Right ventricle myocardium inferior (tissue), 1 donor: ENCODE measurements at regions not wholly inside any gene's neighbourhood (a gene's known extent, or its start where the extent isn't known, plus 50 kb on each side); places are given as distances from the start of the nearest gene placed in this dataset.
A peak's percentile ranks its signal among the peaks of the same experiment; 100 is the strongest.

Experiments used
- ATAC-seq: fragments of 200-7000 bp; cut with Tn5 transposase; one replicate; pipeline ENCODE4 v1.9.1; 2020; ENCODE audit warnings: mild to moderate bottlenecking, moderate library complexity
- DNase-seq: peaks from one replicate; pipeline ENCODE4 v3.0.0; 2021; ENCODE audit errors: missing footprints
- intact Hi-C: fragments of 100-400 bp; cut with DNase I; formaldehyde crosslinking; loops from one replicate; pipeline ENCODE4 v1.11.0; 2022
- donor health status: DM: no; HTN: yes; CAD: no; lungs with severe emphysema.

- peak; percentile 18 for DNase-seq
- no peak for ATAC-seq
- intact Hi-C loops: no loop called here
Measured at GRCh38 chr11:71201936-71202597, 50.3 kb downstream of the SHANK2 start.

DNA sequence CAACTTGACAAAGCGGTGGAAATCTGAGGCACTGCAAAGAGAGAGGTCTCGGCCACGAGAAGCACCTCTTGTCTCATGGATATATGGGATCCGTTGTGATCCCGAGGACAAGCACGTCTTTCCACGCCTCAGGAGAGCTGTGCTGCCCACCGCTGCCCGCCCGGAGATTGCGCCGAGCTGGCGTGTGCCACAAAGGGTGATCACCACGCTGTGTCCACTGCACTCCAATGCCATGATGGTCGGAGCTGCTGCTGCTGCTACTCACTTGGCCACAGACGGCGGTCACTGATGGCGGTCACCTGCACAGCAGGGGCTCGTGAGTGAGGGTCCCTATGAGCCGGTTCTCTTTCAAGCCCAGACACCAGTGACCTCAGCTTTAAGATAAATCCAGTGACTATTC lies 51.1 kb downstream of the SHANK2 start:
- ATAC-seq (no peak), DNase-seq (peak; percentile 41)
- intact Hi-C loops: no loop called here

DNA sequence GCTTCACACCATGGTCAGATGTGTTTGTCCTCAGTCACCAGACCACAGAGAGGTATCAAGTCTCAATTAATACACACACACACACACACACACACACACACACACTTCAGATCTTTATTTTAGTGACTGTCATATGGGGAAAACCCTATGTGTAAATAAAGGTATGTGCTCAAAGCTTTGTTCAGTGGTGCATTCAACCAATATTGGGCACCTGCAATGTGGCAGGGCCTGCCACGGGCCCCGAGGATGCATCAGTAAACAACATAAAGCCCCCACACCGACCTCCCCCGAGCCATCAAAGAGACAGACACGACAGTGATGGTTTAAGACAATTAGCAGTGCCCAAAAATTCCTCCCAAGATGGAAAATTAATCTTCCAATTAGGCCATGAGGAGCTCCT lies 51.6 kb downstream of the SHANK2 start:
- DNase-seq (no peak), ATAC-seq (no peak)
- intact Hi-C loops: no loop called here

DNA sequence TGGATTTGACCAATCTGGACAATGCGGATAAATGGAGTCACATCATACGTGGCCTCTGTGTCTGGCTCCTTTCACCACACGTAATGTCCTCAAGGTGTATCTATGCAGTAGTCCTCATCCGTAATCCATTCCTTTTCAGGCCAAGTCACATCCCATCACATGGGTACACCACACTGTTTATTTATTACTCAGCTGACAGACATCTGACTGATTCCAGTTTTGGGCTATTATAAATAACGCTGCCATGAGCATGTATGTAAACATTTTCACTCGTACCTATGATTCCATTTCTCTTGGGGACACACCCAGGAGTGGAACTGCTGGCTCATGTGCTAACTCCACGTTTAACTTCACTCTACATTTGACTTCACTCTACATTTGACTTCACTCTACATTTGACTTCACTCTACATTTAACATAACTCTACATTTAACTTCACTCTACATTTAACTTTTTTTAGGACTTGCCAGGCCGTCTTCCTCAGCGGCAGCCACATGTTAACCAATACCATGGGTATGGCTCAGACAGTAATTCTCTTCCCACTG lies 52.1 kb downstream of the SHANK2 start:
- DNase-seq: no peak
- no peak for ATAC-seq
- intact Hi-C loops: no loop called here

GRCh38 chr11:71199226-71199820 lies 53.1 kb downstream of the SHANK2 start:
- DNase-seq: peak; percentile 32
- intact Hi-C loops: no loop called here

GRCh38 chr11:71198823-71199165 lies 53.6 kb downstream of the SHANK2 start:
- DNase-seq: peak; percentile 32
- intact Hi-C loops: no loop called here
- no peak for ATAC-seq

More at GRCh38 chr11:71199226-71199820, 53.1 kb downstream of the SHANK2 start:
- ATAC-seq: no peak

DNA sequence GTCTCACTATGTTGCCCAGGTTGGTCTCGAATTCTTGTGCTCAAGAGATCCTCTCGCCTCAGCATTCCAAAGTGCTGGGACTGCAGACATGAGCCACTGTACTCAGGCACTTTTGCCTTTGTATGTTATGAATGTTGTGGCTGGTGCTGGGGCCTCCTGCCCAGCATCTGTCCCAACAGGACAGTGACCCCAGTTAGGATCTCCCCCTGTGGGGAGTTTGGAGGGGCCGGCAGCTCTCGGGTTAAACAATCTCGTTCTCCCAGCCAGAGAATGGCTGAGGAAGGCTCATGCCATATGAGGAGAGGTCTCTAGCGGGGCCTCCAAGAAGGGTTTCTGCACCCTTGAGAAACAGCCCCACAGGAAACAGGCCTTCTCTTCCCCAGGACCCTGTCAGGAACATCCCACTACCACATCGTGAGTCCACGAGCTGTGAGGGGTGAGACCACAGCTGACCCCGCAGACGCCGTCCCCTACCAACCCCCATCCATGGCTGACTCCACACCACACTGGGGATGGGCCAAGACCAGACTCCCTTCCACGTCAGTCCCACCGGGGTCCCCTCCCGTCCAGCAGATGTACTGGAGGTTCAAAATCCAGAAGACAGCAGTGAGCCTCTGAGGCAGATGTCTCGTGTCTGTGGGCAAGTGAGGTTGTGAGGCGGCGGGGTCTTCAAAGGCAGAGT lies 54.1 kb downstream of the SHANK2 start:
- peak; percentile 31 for DNase-seq
- no peak for ATAC-seq
- intact Hi-C loops: no loop called here

GRCh38 chr11:71197096-71197495 lies 55.3 kb downstream of the SHANK2 start:
- intact Hi-C loops: no loop called here
- ATAC-seq (no peak), DNase-seq (no peak)

- DNase-seq (no peak), ATAC-seq (no peak)
- intact Hi-C loops: no loop called here
Measured at GRCh38 chr11:71194710-71195109, 57.7 kb downstream of the SHANK2 start.

GRCh38 chr11:71193431-71193830 lies 58.9 kb downstream of the SHANK2 start:
- intact Hi-C loops: no loop called here
- DNase-seq: peak; percentile 52
- no peak for ATAC-seq

DNA sequence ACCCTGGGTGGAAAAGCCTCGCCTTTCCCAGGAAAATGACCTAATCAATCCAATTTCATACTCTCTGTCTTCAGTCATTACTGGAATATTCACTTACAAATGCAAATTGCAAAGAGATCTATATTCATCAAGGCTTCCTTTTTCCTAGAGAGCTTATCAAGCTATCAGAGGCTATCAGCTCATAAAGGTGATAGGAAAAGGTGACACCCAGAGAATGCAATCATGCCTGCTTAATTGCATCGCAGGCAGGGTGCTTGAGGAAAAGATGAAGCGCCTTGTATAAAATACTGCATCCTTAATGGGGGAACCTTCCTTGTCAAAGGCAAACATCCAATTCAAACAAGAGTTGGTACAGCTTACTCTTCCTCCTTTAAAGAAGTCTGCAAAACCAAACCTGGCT lies 59.7 kb downstream of the SHANK2 start:
- intact Hi-C loops: no loop called here
- DNase-seq (peak; percentile 25), ATAC-seq (no peak)

GRCh38 chr11:71191201-71191600 lies 61.2 kb downstream of the SHANK2 start:
- intact Hi-C loops: no loop called here
- DNase-seq (no peak), ATAC-seq (no peak)

DNA sequence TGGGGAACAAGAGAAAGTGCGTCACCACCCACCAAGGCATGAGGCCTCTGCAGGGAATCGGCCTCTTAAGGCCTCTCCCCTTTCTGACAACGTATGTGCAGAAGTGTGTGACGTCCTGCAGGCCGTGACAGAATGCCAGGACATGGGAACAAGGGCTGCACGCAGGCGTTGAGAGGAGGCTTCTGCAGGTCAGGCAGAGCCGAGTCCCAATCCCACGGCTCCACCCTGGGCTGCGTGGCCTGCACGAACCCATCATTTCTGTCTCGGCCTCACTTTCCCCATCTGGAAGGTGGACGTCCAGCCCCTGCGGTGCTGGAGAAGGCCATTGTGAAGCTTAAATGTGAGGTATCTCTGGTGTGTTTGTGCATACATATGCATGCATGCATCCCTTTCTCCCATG lies 61.8 kb downstream of the SHANK2 start:
- intact Hi-C loops: no loop called here
- DNase-seq (no peak), ATAC-seq (no peak)

DNA sequence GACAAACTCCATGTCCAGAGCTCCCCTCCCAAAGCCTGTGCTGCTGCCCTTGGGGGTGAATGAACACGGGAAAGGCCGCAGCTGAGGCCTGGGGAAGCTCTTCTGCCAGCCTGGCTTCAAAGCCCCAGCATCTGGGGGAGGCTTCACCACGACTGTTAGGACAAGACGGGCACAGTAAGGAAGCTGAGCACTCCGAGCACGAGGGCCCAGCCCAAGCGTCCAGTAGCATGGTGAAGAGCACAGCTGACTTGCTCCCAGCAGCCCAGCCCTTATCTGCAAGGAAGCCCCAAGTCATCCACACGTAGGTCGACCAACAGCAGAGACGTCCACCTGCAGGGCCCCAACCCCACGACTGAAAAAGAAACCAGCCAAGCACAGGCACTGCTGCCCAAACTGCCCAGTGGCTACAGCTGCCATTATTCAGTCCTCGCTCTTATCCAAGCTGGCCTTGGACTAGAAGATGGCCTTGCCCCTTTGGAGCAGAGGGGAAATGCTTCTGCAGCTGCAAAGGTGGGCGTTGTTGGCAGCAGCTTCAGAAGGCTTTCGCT lies 62.5 kb downstream of the SHANK2 start:
- intact Hi-C loops: no loop called here
- ATAC-seq: no peak
- no peak for DNase-seq

DNA sequence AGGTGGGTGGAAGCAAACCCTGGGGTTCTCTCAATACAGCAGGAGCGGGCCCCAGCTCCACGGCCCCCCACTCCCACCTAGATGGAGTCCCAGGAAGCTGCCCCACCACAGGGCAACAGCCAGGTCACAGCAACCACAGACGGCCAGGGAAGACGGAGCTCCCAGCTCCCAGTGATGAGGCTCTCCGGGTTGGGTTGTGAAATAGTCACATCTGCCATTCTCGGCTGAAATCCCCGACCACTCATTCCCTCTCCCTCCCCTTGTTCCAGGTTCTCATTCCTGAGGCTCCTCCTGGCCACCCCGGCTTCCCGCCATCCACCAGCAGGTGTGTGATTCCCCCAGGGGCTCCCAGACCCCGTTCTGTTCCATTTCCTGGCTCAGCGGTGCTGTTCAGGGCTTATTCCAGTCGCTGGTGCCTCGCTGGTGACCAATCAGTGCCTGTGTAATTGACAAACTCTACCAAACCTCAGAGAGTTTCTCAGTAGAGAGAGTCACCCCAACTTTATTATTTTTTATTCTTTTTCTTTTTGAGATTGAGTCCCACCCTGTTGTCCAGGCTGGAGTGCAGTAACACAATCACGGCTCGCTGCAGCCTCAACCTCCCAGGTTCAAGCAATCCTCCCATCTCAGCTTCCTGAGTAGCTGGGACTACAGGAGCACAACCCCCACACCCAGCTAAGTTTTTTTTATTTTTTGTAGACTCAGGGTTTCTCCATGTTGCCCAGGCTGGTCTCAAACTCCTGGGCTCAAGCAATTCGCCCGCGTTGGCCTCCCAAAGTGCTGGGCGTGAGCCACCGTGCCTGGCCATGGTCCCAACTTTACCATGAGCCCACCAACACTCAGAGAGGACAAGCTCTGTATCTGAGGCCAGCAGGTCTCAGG lies 63.2 kb downstream of the SHANK2 start:
- ATAC-seq (no peak), DNase-seq (no peak)
- intact Hi-C loops: no loop called here

DNA sequence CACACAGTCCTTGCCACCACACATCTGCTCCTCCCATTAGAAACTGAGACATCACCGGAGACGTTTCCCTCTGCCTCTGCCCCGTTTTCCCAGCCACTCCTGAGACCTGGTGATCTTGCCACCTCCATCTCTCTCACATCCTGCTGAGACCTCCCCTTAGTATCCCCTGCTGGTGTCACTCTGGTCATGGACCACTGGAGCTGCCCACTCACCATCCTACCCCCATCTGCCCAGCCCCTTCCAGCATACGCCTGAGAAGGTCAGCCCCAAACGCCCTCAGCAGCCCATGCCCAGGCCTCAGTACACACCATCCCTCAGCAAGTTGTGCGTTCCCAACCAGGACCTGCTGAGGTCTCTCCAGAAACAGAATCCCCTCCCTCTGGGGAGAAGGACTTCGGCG lies 64.3 kb downstream of the SHANK2 start:
- intact Hi-C loops: no loop called here
- no peak for DNase-seq
- no peak for ATAC-seq

DNA sequence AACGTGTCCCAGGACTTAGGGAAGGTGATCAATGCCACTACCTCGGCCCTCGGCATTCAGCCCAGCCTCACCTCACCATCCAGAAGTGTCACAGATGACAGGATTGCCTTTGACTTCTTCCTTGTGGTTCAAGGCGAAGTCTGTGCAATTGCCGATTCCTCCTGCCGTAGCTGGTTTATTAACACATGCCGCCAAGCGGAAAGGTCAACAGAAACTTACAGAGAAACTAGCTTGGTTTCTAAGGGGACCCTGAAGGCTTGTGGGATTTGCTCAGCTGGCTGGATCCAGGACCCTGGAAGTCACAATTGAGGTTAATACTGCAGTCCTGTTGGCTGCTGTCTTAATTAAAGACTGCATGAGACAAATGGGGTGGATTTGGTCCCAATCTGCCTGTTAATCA lies 65.6 kb downstream of the SHANK2 start:
- intact Hi-C loops: no loop called here
- ATAC-seq: no peak
- no peak for DNase-seq

DNA sequence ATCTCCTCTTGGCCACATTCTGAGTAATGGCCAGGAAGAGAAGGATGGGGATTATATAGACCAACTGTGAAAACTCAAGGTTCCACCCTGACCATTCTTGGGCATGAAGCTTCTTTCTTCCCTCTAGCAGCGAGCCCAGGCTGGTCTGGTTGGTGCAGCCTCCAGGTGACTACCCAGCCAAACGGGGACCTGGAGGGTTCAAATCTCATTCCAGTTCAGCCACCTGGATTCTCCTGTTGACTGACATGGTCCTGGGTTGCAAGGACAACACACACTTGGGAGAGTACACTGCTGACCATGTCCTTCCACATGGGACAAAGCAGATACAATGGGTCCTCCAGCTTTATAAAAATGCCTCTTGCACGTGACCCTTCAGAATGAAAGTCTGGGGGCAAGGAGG lies 67.0 kb downstream of the SHANK2 start:
- DNase-seq (no peak), ATAC-seq (no peak)
- intact Hi-C loops: no loop called here
